GM19351 (cell line): ENCODE measurements at regions not wholly inside any gene's neighbourhood (a gene's known extent, or its start where the extent isn't known, plus 50 kb on each side); places are given as distances from the start of the nearest gene placed in this dataset.
"Not testable (repeated sequence)": the region's sequence is repeated elsewhere in the genome, so short reads cannot be mapped to it uniquely, and the experiment has no call there.

Source experiments
- ATAC-seq: cut with Tn5 transposase; IDR thresholded peaks from one replicate; pipeline ENCODE4 v1.9.1; 2021; ENCODE audit warnings: mild to moderate bottlenecking, moderate library complexity; ENCODE audit not compliant: unreplicated experiment

- ATAC-seq: not testable (repeated sequence)
Measured at GRCh38 chr13:53452263-53452808, 423.7 kb downstream of the OLFM4 start.

- no peak for ATAC-seq
Measured at GRCh38 chr13:53460796-53461195, 432.2 kb downstream of the OLFM4 start.

- no peak for ATAC-seq
Measured at GRCh38 chr13:53463106-53463505, 434.5 kb downstream of the OLFM4 start.

- no peak for ATAC-seq
Measured at GRCh38 chr13:53466576-53466975, 438.0 kb downstream of the OLFM4 start.

DNA sequence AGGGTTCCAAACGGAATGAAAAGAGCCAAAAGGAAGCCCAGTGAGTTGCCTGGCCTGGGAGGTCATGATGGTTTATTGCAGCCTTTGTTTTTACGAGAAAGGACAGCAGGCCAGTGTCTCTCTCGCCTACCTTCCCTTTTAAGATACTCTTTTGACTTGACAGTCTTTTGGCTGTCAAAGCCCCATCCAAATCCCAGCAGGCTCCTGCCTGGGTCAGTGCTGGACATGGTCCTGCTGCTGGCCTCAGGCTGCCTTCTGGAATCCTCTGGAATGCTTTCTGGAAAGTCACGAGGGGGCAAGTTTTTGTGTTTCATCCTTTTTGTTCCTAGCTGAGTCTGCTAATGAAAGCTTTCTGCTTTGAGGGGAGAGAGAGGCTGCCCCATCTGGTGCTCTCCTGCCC is 444.8 kb downstream of the OLFM4 start:
- ATAC-seq: no peak

DNA sequence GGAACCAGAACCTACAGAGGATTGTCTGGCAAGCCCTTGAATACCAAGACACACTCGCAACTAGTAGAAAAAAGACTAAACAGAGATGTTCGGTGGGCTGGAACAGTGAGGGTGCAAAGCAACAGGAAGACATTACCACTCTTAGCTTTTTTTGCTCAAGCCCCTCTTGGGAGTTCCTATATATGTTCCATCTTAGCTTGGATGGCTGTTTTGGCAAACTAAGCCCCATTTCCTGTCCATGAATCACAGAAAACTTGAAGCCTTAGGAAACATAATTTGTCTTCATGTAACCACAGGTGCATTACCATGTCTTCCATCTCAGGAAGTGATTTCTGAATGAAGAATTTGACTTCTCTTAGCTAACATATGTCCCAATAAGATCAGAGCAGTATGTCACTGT is 446.3 kb downstream of the OLFM4 start:
- ATAC-seq: no peak

DNA sequence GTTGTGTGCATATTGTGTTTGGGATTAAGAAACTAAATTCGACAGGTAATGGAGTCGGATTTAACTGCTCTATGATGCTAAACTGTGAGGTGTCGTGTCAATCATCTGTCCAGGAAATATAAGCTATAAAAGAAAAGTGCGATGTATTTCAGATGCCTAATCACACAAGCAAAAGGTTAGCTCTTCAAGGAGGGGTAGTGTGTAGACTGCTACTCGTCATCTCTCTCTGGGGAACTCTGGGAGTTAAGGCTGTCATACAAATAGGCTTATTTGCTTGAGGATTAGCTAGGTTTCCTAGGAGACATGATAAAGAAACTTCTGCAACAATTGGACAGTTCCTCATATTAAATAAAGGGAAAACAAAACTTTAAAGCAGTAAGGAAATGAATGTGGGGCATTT is 462.1 kb downstream of the OLFM4 start:
- no peak for ATAC-seq

GRCh38 chr13:53494406-53494805 is 465.8 kb downstream of the OLFM4 start:
- no peak for ATAC-seq

DNA sequence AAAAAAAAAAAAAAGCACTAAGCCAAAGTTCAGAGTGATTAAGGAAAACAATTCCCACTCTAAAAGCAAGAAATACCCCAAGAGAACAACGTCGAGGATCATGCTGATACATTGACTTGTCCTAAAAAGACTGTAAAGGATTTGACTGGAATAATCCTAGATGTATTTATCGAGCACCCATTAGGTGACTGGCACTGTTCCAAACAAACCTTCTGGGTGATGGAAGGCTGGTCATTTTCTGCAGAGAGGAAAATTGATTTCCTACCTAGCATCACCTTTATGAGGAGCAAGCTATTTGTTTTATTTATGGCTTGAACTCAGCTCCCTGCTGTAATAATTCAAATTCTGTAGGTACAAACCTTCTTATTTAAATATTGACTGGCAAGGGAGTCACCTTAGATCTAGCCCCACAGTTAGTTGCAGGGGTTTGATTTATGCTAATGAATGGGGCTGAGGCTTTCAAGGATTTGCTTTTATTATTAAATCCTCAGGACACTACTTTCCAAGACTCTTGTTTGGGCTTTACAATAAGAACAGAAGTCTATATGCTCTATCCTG is 471.0 kb downstream of the OLFM4 start:
- ATAC-seq: no peak

GRCh38 chr13:53501387-53501786 is 472.8 kb downstream of the OLFM4 start:
- no peak for ATAC-seq

DNA sequence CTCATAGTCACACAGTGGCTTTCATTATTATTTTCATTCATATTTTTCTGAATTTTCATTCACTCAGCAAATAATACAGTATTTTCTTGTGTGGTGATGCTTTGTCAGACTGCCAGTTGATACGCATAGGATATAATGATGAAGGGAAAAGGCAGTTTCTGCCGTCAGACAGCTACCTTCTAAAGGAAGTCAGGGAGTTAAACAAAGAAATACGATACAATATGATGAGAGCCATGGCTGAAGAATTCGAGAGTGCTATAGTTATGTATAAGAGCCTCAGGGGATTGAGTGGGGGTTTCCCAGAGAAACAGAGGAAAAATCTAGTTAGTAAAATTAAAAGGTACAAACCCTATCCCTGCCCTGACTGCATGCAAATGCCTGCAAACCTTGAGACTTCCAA is 479.1 kb downstream of the OLFM4 start:
- no peak for ATAC-seq

GRCh38 chr13:53512635-53513034 is 484.0 kb downstream of the OLFM4 start:
- ATAC-seq: no peak

DNA sequence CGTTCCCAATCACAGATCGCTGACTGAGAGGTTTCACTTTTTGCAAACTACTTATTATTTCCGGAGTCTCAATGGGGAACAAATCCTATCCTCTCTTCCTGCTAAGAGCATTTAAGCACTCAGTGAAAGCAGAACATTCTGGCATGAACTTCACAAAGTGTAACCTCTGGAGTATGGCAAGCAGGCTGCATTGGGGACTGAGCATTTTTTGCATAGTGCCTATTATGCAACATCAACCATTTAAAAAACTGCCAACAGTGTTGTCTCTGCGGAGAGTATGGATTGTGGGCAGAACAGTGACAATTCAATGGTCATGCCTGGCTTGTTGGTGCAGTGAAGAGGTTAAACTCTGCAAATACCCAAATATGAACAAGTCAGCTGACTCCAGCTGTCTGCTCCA is 484.6 kb downstream of the OLFM4 start:
- ATAC-seq: no peak

DNA sequence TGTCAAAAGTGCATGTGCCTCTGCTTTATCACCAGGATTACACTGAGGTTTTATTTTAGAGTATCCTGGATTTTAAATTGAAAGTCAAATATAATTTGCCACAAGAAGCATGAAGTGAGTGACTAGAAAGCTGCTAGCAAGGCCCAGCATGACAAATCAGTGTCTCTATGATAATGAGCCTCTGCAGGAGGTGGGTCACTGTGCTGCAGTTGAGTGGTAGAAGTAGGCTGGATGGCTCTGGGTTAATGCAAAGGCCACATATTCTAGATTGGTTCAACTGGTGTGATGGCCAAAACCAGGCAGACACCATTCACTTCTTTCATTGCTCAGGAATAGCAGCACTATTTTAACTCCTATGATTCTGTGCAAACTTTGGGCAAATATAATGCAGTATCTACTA is 491.5 kb downstream of the OLFM4 start:
- ATAC-seq: no peak

GRCh38 chr13:53522034-53522433 is 493.4 kb downstream of the OLFM4 start:
- no peak for ATAC-seq

DNA sequence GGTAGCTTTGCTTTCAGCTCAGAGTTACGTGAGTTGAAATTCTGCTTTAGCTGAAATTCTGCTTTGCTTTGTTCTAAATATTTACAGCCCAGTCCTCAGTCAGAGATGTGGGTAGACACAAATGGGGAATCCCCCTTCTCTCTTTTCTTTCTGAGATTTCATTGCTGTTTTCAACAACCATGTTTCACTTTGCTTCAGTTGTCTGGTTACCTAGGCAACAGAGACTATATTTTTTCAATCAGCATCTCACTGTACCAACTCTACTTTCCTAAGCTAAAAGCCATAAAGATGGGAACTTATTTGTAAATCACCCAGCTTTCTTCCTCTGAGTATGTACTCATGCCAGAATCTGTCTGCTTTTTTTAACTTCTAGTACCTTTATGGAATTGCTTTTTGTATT is 509.0 kb downstream of the OLFM4 start:
- no peak for ATAC-seq

DNA sequence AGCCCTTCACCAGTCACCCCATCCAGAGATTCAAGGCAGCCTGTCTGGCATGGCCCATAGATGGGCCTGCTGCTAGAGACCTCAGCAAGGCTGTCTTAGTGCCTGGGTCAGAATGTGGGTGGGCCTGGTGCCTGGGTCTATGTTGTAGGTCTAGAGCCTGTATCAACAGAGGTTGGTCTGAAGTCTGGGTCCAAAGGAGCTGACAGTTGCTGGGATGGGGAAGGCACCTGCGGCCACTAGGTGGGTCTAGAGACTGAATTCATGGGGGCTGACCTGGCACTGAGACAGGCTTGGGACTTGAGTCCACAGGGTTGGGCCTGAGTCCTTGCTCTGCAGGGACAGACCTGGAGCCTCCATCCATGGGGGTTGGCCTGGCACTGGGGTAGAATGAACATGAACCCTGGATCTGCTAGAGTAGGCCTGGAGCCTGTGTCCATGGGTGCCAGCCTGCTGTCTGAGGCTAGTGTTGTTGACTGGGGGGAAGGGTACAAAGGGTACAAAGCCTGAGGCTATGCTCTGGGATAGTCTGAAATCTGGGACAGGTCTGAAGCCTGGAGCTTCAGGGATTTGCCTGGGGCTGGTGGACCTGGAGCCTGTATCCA is 516.8 kb downstream of the OLFM4 start:
- no peak for ATAC-seq

DNA sequence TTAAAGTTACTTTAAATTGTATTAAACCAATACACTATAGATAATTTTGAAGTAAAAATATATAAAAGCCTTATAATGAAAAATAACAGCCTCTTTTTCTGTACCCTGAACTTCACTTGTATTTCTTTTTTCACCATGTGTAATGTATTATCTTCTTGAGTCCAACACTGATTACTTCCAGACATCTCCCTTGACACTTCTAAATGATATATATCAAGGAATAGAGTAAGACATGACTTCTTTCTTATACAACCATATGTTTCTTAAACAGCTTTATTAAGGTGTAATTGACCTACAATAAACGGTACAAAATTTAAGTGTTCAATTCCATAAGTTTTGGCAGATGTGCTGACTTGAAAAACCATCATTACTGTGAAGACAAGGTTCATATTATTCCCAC is 531.9 kb downstream of the OLFM4 start:
- no peak for ATAC-seq

DNA sequence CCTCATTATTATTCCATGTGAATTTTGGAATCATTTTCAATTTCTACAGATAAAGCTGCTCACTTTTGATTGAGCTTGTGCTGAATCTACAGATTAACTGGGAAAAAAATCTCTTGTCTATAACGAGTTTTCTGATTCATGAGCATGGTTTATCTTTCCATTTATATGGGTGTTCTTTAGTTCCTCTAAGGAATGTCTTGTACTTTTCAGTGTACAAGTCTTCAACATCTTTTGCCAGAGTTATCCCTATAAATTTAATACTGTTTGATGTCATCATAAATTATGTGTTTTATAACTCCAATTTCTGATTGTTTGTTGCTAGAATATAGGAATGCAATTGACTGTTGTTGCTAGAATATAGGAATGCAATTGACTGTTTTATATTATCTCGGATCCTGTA is 533.8 kb downstream of the OLFM4 start:
- no peak for ATAC-seq

- ATAC-seq: no peak
Measured at GRCh38 chr13:53568491-53568890, 539.9 kb downstream of the OLFM4 start.

GRCh38 chr13:53569453-53569852 is 540.8 kb downstream of the OLFM4 start:
- no peak for ATAC-seq

- no peak for ATAC-seq
Measured at GRCh38 chr13:53601113-53601512, 572.5 kb downstream of the OLFM4 start.

DNA sequence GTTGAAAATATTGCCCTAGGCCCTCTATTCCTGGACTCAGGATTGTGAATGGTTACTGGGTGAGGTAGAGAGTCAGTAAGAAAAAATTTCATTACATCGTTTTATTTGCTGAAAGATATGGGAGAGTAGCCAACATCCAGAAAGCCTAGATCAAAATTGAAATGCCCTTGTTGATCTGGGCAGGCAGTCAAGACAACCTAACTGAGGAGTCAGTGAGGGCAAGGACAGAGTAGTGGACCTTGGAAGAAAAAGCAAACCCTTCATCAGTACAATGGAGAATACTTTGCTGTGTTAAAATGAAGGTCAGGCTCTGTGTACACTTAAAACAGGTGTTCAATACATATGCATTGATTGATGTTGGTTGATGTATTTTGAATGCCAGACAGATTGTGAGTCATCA is 576.7 kb downstream of the OLFM4 start:
- ATAC-seq: no peak
